ENCODE measurements at regions not wholly inside any gene's neighbourhood (a gene's known extent, or its start where the extent isn't known, plus 50 kb on each side); places are given as distances from the start of the nearest gene placed in this dataset.

GRCh38 chr12:97685360-97685759, 222.8 kb downstream of the RMST start:
- Mint-ChIP-seq H3K27ac (no peak overlapping the region), H3K36me3 (ENCODE audit: insufficient read depth in 1 of 3, low read depth in 3 of 3) (no peaks in the 10 kb centered on the region), H3K27me3 (ENCODE audit: low read depth) (no peaks in the 10 kb centered on the region), H3K9me3 (no peaks in the 10 kb centered on the region; a peak in 1 of 5 replicates), H3K4me3 (no peak overlapping the region), H3K4me1 (no peaks in the 10 kb centered on the region)
- no peaks in the 10 kb centered on the region for H3K23me2 ChIP-seq (ENCODE audit: insufficient read length, low read depth, low read length, poor library complexity, severe bottlenecking)
- H3K27me3 ChIP-seq (ENCODE audit: insufficient read depth, low read length): no peaks in the 10 kb centered on the region
- H3K9me3 ChIP-seq (ENCODE audit: control insufficient read depth, low read depth, low read length): no peaks in the 10 kb centered on the region
- no peak overlapping the region for H3K4me2 ChIP-seq (ENCODE audit: insufficient read depth, insufficient read length, low read length)
- H2BK20ac ChIP-seq (ENCODE audit: low read depth, low read length, poor library complexity, severe bottlenecking): no peak overlapping the region
- no peak overlapping the region for H2BK15ac ChIP-seq (ENCODE audit: low read depth, low read length)
- H3K79me2 ChIP-seq (ENCODE audit: insufficient read depth, low read length): no peaks in the 10 kb centered on the region
- no peak for TF ChIP-seq CTCF (conservative IDR thresholded peaks at IDR 0.05)
- H3K4me1 ChIP-seq (ENCODE audit: insufficient read depth, low read length): no peaks in the 10 kb centered on the region
- H3K14ac ChIP-seq (ENCODE audit: insufficient read depth, low read length): no peak overlapping the region
- H3K56ac ChIP-seq (ENCODE audit: insufficient read length, low read depth, low read length): no peak overlapping the region
- H3K23ac ChIP-seq (ENCODE audit: insufficient read length, low read depth, low read length): no peak overlapping the region
- no peak overlapping the region for H3T11ph ChIP-seq (ENCODE audit: low read length)
- H2BK12ac ChIP-seq (ENCODE audit: insufficient read length, low read depth, low read length): no peak overlapping the region
- H2BK120ac ChIP-seq (ENCODE audit: low read depth, low read length, poor library complexity, severe bottlenecking): no peak overlapping the region
- no peak overlapping the region for H4K5ac ChIP-seq (ENCODE audit: insufficient read length, low read depth, low read length)
- H3K18ac ChIP-seq (ENCODE audit: insufficient read length, low read depth, low read length): no peak overlapping the region
- DNase-seq: no peak
- H4K8ac ChIP-seq (replicated peaks; ENCODE audit: insufficient read length, low read depth, low read length): no peak overlapping the region
- H4K20me1 ChIP-seq (ENCODE audit: control insufficient read depth, insufficient read depth, insufficient read length): no peaks in the 10 kb centered on the region
- H2AFZ ChIP-seq (ENCODE audit: low read length): no peak overlapping the region
- H3K9ac ChIP-seq (ENCODE audit: extremely low read depth, insufficient read length, low read length): no peak overlapping the region
- no peak overlapping the region for H2BK5ac ChIP-seq (ENCODE audit: insufficient read length, low read length)
- H4K91ac ChIP-seq (ENCODE audit: insufficient read length, low read depth, low read length): no peak overlapping the region
- no peak overlapping the region for H3K4ac ChIP-seq (ENCODE audit: low read depth, low read length)
- no peak overlapping the region for H3K27ac ChIP-seq (ENCODE audit: insufficient read length, low read depth, low read length)
- H3K79me1 ChIP-seq (ENCODE audit: insufficient read depth, low read depth, low read length, poor library complexity, severe bottlenecking): no peaks in the 10 kb centered on the region
- no peak overlapping the region for H2AK5ac ChIP-seq (ENCODE audit: insufficient read length, low read length)

All from H9 (cell line).